ENCODE measurements at regions not wholly inside any gene's neighbourhood (a gene's known extent, or its start where the extent isn't known, plus 50 kb on each side); places are given as distances from the start of the nearest gene placed in this dataset.

- Mint-ChIP-seq H3K27me3 (no peaks in the 10 kb centered on the region), H3K9me3 (peaks cover 14 to 27% of the 10 kb centered on the region in 2 donors), H3K36me3 (ENCODE audit: insufficient read depth) (no peaks in the 10 kb centered on the region), H3K4me3 (no peak overlapping the region), H3K27ac (no peak overlapping the region), H3K4me1 (ENCODE audit: low read depth in 2 of 2) (no peaks in the 10 kb centered on the region)
- DNase-seq (no peak), ATAC-seq (replicated peaks) (no peak)
Measured at GRCh38 chr4:12979797-12980196, 504.3 kb downstream of the RAB28 start.

- no peaks in the 10 kb centered on the region for H3K36me3 Mint-ChIP-seq (ENCODE audit: insufficient read depth)
- H3K9me3 Mint-ChIP-seq = peaks cover 15 to 24% of the 10 kb centered on the region in 2 donors
- no peaks in the 10 kb centered on the region for H3K27me3 Mint-ChIP-seq
- no peaks in the 10 kb centered on the region for H3K4me1 Mint-ChIP-seq (ENCODE audit: low read depth in 2 of 2)
- no peak overlapping the region for H3K4me3 Mint-ChIP-seq
- no peak for DNase-seq
- H3K27ac Mint-ChIP-seq = no peak overlapping the region
- no peak for ATAC-seq (replicated peaks)
Measured at GRCh38 chr4:12978310-12978709, 505.8 kb downstream of the RAB28 start.

- Mint-ChIP-seq H3K36me3 (ENCODE audit: insufficient read depth) (no peaks in the 10 kb centered on the region), H3K27ac (no peak overlapping the region), H3K9me3 (peaks cover 4 to 9% of the 10 kb centered on the region in 2 donors), H3K4me1 (ENCODE audit: low read depth in 2 of 2) (no peaks in the 10 kb centered on the region), H3K27me3 (no peaks in the 10 kb centered on the region), H3K4me3 (no peak overlapping the region)
- ATAC-seq (replicated peaks) = no peak
- DNase-seq = no peak
Measured at GRCh38 chr4:12975511-12975910, 508.6 kb downstream of the RAB28 start.

GRCh38 chr4:12973522-12973921 is 510.6 kb downstream of the RAB28 start:
- no peak for ATAC-seq (replicated peaks)
- H3K36me3 Mint-ChIP-seq (ENCODE audit: insufficient read depth) = no peaks in the 10 kb centered on the region

GRCh38 chr4:12968345-12968744 is 515.8 kb downstream of the RAB28 start:
- Mint-ChIP-seq H3K27ac (no peak overlapping the region), H3K4me1 (ENCODE audit: low read depth in 2 of 2) (no peaks in the 10 kb centered on the region), H3K27me3 (no peaks in the 10 kb centered on the region), H3K9me3 (peaks cover 2 to 7% of the 10 kb centered on the region in 2 donors), H3K4me3 (no peak overlapping the region), H3K36me3 (ENCODE audit: insufficient read depth) (no peaks in the 10 kb centered on the region)
- DNase-seq (no peak), ATAC-seq (replicated peaks) (no peak)

More at GRCh38 chr4:12973522-12973921, 510.6 kb downstream of the RAB28 start:
- no peak for DNase-seq
- no peak overlapping the region for H3K27ac Mint-ChIP-seq
- H3K4me3 Mint-ChIP-seq = no peak overlapping the region
- H3K27me3 Mint-ChIP-seq = no peaks in the 10 kb centered on the region
- no peaks in the 10 kb centered on the region for H3K4me1 Mint-ChIP-seq (ENCODE audit: low read depth in 2 of 2)
- H3K9me3 Mint-ChIP-seq = peaks cover 0 to 9% of the 10 kb centered on the region in 2 donors

- H3K27ac Mint-ChIP-seq = no peak overlapping the region
- H3K36me3 Mint-ChIP-seq (ENCODE audit: insufficient read depth) = no peaks in the 10 kb centered on the region
- no peaks in the 10 kb centered on the region for H3K4me1 Mint-ChIP-seq (ENCODE audit: low read depth in 2 of 2)
- H3K4me3 Mint-ChIP-seq = no peak overlapping the region
- ATAC-seq (replicated peaks) (no peak), DNase-seq (no peak)
- peaks cover 3 to 7% of the 10 kb centered on the region in 2 donors for H3K9me3 Mint-ChIP-seq
- H3K27me3 Mint-ChIP-seq = no peaks in the 10 kb centered on the region
Measured at GRCh38 chr4:12966726-12967125, 517.4 kb downstream of the RAB28 start.

- Mint-ChIP-seq H3K4me1 (ENCODE audit: low read depth in 2 of 2) (no peaks in the 10 kb centered on the region), H3K27ac (no peak overlapping the region), H3K4me3 (no peak overlapping the region), H3K36me3 (ENCODE audit: insufficient read depth) (no peaks in the 10 kb centered on the region), H3K9me3 (peaks cover 3 to 7% of the 10 kb centered on the region in 2 donors), H3K27me3 (no peaks in the 10 kb centered on the region)
- DNase-seq (no peak), ATAC-seq (replicated peaks) (no peak)
Measured at GRCh38 chr4:12965334-12965733, 518.8 kb downstream of the RAB28 start.

GRCh38 chr4:12963912-12964311 is 520.2 kb downstream of the RAB28 start:
- Mint-ChIP-seq H3K9me3 (peaks cover 1 to 7% of the 10 kb centered on the region in 2 donors), H3K27ac (no peak overlapping the region), H3K27me3 (no peaks in the 10 kb centered on the region), H3K4me1 (ENCODE audit: low read depth in 2 of 2) (no peaks in the 10 kb centered on the region), H3K36me3 (ENCODE audit: insufficient read depth) (no peaks in the 10 kb centered on the region), H3K4me3 (no peak overlapping the region)
- DNase-seq = no peak
- ATAC-seq (replicated peaks) = no peak

GRCh38 chr4:12963291-12963690 is 520.8 kb downstream of the RAB28 start:
- no peaks in the 10 kb centered on the region for H3K4me1 Mint-ChIP-seq (ENCODE audit: low read depth in 2 of 2)
- no peak overlapping the region for H3K4me3 Mint-ChIP-seq
- ATAC-seq (replicated peaks) = no peak
- no peaks in the 10 kb centered on the region for H3K27me3 Mint-ChIP-seq
- no peak for DNase-seq
- H3K9me3 Mint-ChIP-seq = peaks cover 1 to 8% of the 10 kb centered on the region in 2 donors
- no peaks in the 10 kb centered on the region for H3K36me3 Mint-ChIP-seq (ENCODE audit: insufficient read depth)
- H3K27ac Mint-ChIP-seq = no peak overlapping the region

GRCh38 chr4:12961713-12962112 is 522.4 kb downstream of the RAB28 start:
- Mint-ChIP-seq H3K9me3 (peaks cover 1 to 15% of the 10 kb centered on the region in 2 donors), H3K4me3 (no peak overlapping the region), H3K4me1 (ENCODE audit: low read depth in 2 of 2) (no peaks in the 10 kb centered on the region), H3K27ac (no peak overlapping the region), H3K36me3 (ENCODE audit: insufficient read depth) (no peaks in the 10 kb centered on the region), H3K27me3 (no peaks in the 10 kb centered on the region)
- ATAC-seq (replicated peaks) (no peak), DNase-seq (no peak)

GRCh38 chr4:12958436-12958835 is 525.7 kb downstream of the RAB28 start:
- H3K36me3 Mint-ChIP-seq (ENCODE audit: insufficient read depth) = no peaks in the 10 kb centered on the region
- no peak overlapping the region for H3K4me3 Mint-ChIP-seq

GRCh38 chr4:12957108-12957507 is 527.0 kb downstream of the RAB28 start:
- Mint-ChIP-seq H3K9me3 (peaks cover 3 to 8% of the 10 kb centered on the region in 2 donors), H3K4me3 (no peak overlapping the region), H3K27me3 (no peaks in the 10 kb centered on the region), H3K36me3 (ENCODE audit: insufficient read depth) (no peaks in the 10 kb centered on the region), H3K27ac (no peak overlapping the region), H3K4me1 (ENCODE audit: low read depth in 2 of 2) (no peaks in the 10 kb centered on the region)
- no peak for DNase-seq
- no peak for ATAC-seq (replicated peaks)

More at GRCh38 chr4:12958436-12958835, 525.7 kb downstream of the RAB28 start:
- H3K9me3 Mint-ChIP-seq = peaks cover 4 to 8% of the 10 kb centered on the region in 2 donors
- H3K27me3 Mint-ChIP-seq = no peaks in the 10 kb centered on the region
- DNase-seq = no peak
- H3K27ac Mint-ChIP-seq = no peak overlapping the region
- ATAC-seq (replicated peaks) = no peak
- no peaks in the 10 kb centered on the region for H3K4me1 Mint-ChIP-seq (ENCODE audit: low read depth in 2 of 2)

- no peaks in the 10 kb centered on the region for H3K27me3 Mint-ChIP-seq
- no peaks in the 10 kb centered on the region for H3K36me3 Mint-ChIP-seq (ENCODE audit: insufficient read depth)
Measured at GRCh38 chr4:12956026-12956425, 528.1 kb downstream of the RAB28 start.

GRCh38 chr4:12949719-12950490 is 534.2 kb downstream of the RAB28 start:
- Mint-ChIP-seq H3K4me3 (no peak overlapping the region), H3K27me3 (no peaks in the 10 kb centered on the region), H3K9me3 (no peaks in the 10 kb centered on the region), H3K36me3 (ENCODE audit: insufficient read depth) (no peaks in the 10 kb centered on the region), H3K4me1 (ENCODE audit: low read depth in 2 of 2) (no peaks in the 10 kb centered on the region), H3K27ac (no peak overlapping the region)
- DNase-seq (no peak), ATAC-seq (replicated peaks) (no peak)

More at GRCh38 chr4:12956026-12956425, 528.1 kb downstream of the RAB28 start:
- Mint-ChIP-seq H3K9me3 (peaks cover 3 to 8% of the 10 kb centered on the region in 2 donors), H3K4me3 (no peak overlapping the region), H3K4me1 (ENCODE audit: low read depth in 2 of 2) (no peaks in the 10 kb centered on the region), H3K27ac (no peak overlapping the region)
- no peak for DNase-seq
- ATAC-seq (replicated peaks) = no peak
